HL-60 (cell line): ENCODE measurements at regions not wholly inside any gene's neighbourhood (a gene's known extent, or its start where the extent isn't known, plus 50 kb on each side); places are given as distances from the start of the nearest gene placed in this dataset.

Source experiments
- CTCF ChIP-seq: IDR thresholded peaks from one replicate; pipeline ENCODE4 v1.5.1; 2011; ENCODE audit warnings: low read length, control low read depth, inconsistent platforms; ENCODE audit not compliant: insufficient read depth
- GABPA ChIP-seq: IDR thresholded peaks from 2 replicates; pipeline ENCODE4 v1.6.1; 2012; ENCODE audit warnings: low read depth
- SPI1 ChIP-seq: IDR thresholded peaks from 2 replicates; pipeline ENCODE4 v1.6.1; 2012; ENCODE audit warnings: low read depth, mild to moderate bottlenecking, borderline replicate concordance

GRCh38 chr11:103619480-103619879 is 417.0 kb upstream of the DDI1 start:
- TF ChIP-seq CTCF (no peak), GABPA (no peak), SPI1 (no peak)
